GOT3 (cell line): ENCODE measurements at regions not wholly inside any gene's neighbourhood (a gene's known extent, or its start where the extent isn't known, plus 50 kb on each side); places are given as distances from the start of the nearest gene placed in this dataset.
"Not testable (repeated sequence)": the region's sequence is repeated elsewhere in the genome, so short reads cannot be mapped to it uniquely, and the experiment has no call there.

Experiments
- DNase-seq: peaks from one replicate; lab custom pipeline; 2025; ENCODE audit warnings: mixed read lengths; lab: John Stamatoyannopoulos, UW

- DNase-seq = no peak
These were observed 933.9 kb upstream of the EPHA5 start for GRCh38 chr4:66604192-66604591.

- DNase-seq = no peak
These were observed 932.3 kb upstream of the EPHA5 start for GRCh38 chr4:66602622-66603021.

GRCh38 chr4:66591968-66592367 is 921.7 kb upstream of the EPHA5 start:
- no peak for DNase-seq

- no peak for DNase-seq
These were observed 920.4 kb upstream of the EPHA5 start for GRCh38 chr4:66590488-66591215.

GRCh38 chr4:66589183-66589582 is 918.9 kb upstream of the EPHA5 start:
- DNase-seq = no peak

GRCh38 chr4:66585767-66586166 is 915.5 kb upstream of the EPHA5 start:
- no peak for DNase-seq

GRCh38 chr4:66577922-66578321 is 907.6 kb upstream of the EPHA5 start:
- no peak for DNase-seq

- peak; percentile 28 for DNase-seq
These were observed 904.9 kb upstream of the EPHA5 start for GRCh38 chr4:66575008-66575696.

- DNase-seq = no peak
These were observed 904.1 kb upstream of the EPHA5 start for GRCh38 chr4:66574145-66574978.

GRCh38 chr4:66572949-66573348 is 902.7 kb upstream of the EPHA5 start:
- no peak for DNase-seq

- DNase-seq = no peak
These were observed 900.9 kb upstream of the EPHA5 start for GRCh38 chr4:66571145-66571695.

GRCh38 chr4:66569228-66569627 is 898.9 kb upstream of the EPHA5 start:
- no peak for DNase-seq

GRCh38 chr4:66568431-66568830 is 898.1 kb upstream of the EPHA5 start:
- no peak for DNase-seq

GRCh38 chr4:66568001-66568400 is 897.7 kb upstream of the EPHA5 start:
- DNase-seq = no peak

GRCh38 chr4:66567551-66567950 is 897.3 kb upstream of the EPHA5 start:
- no peak for DNase-seq

GRCh38 chr4:66565801-66566200 is 895.5 kb upstream of the EPHA5 start:
- no peak for DNase-seq

- DNase-seq = no peak
These were observed 894.8 kb upstream of the EPHA5 start for GRCh38 chr4:66564901-66565651.

- DNase-seq = no peak
These were observed 892.1 kb upstream of the EPHA5 start for GRCh38 chr4:66562276-66562806.

- not testable (repeated sequence) for DNase-seq
These were observed 891.3 kb upstream of the EPHA5 start for GRCh38 chr4:66561465-66562053.

- no peak for DNase-seq
These were observed 888.4 kb upstream of the EPHA5 start for GRCh38 chr4:66558651-66559050.

- DNase-seq = no peak
These were observed 886.5 kb upstream of the EPHA5 start for GRCh38 chr4:66556651-66557278.
